ENCODE measurements at regions not wholly inside any gene's neighbourhood (a gene's known extent, or its start where the extent isn't known, plus 50 kb on each side); places are given as distances from the start of the nearest gene placed in this dataset.

- TF ChIP-seq CBX8 (IDR thresholded peaks at IDR 0.05; ENCODE audit: borderline replicate concordance, extremely low read depth, low read depth, low read length, poor library complexity, severe bottlenecking), result no peak
- no peak for TF ChIP-seq ZBTB1 (CRISPR knock-in tag; IDR thresholded peaks at IDR 0.05; ENCODE audit: borderline replicate concordance, low read depth)
- no peak for TF ChIP-seq BCLAF1 (IDR thresholded peaks at IDR 0.05; ENCODE audit: borderline replicate concordance in 1 of 2, control insufficient read depth in 1 of 2, low read depth in 2 of 2, low read length in 1 of 2)
- TF ChIP-seq AFF4 (CRISPR knock-in tag; IDR thresholded peaks at IDR 0.05), result no peak
These were observed 159.3 kb downstream of the MREG start (continued) for GRCh38 chr2:215854008-215854407.
